Small intestine (tissue), 7 donors: ENCODE measurements at regions not wholly inside any gene's neighbourhood (a gene's known extent, or its start where the extent isn't known, plus 50 kb on each side); places are given as distances from the start of the nearest gene placed in this dataset.

Experiments
- DNase-seq, 2 donors: peaks; one replicate each; pipeline versions ENCODE4 v3.0.0 to v3.0.0-alpha.2; 2013
- FAIRE-seq: peaks from 2 replicates; lab custom pipeline; 2012; peaks lifted over from hg19 to GRCh38; lab: Jason Lieb, UNC
- H3K27ac ChIP-seq, 3 donors: one replicate each; pipeline ENCODE4 v1.5.1; 2013; ENCODE audit warnings: low read length in 2 of 3, mild to moderate bottlenecking in 2 of 3, control low read depth in 1 of 3, inconsistent platforms in 1 of 3, low read depth in 1 of 3, moderate library complexity in 1 of 3
- H3K27me3 ChIP-seq, 3 donors: one replicate each; pipeline ENCODE4 v1.6.1; 2013; ENCODE audit warnings: low read length in 3 of 3, inconsistent platforms in 1 of 3; ENCODE audit not compliant: control insufficient read depth in 3 of 3, insufficient read depth in 3 of 3
- H3K36me3 ChIP-seq, 3 donors: one replicate each; pipeline ENCODE4 v1.6.1; 2013; ENCODE audit warnings: low read length in 3 of 3, inconsistent platforms in 1 of 3, low read depth in 1 of 3, mild to moderate bottlenecking in 1 of 3, moderate library complexity in 1 of 3; ENCODE audit not compliant: control insufficient read depth in 3 of 3, insufficient read depth in 2 of 3
- H3K4me1 ChIP-seq, 3 donors: one replicate each; pipeline ENCODE4 v1.6.1; 2013; ENCODE audit warnings: low read length in 2 of 3, inconsistent platforms in 1 of 3, low read depth in 1 of 3, mild to moderate bottlenecking in 1 of 3, moderate library complexity in 1 of 3; ENCODE audit not compliant: control insufficient read depth in 3 of 3, insufficient read depth in 2 of 3
- H3K4me3 ChIP-seq, 3 donors: one replicate each; pipeline ENCODE4 v1.5.1; 2013; ENCODE audit warnings: low read length in 3 of 3, control low read depth in 1 of 3, inconsistent platforms in 1 of 3, low read depth in 1 of 3, mild to moderate bottlenecking in 1 of 3, moderate library complexity in 1 of 3
- H3K9me3 ChIP-seq, 2 donors: one replicate each; pipeline ENCODE4 v1.6.1; 2013; ENCODE audit warnings: low read depth in 1 of 2, low read length in 1 of 2; ENCODE audit not compliant: control insufficient read depth in 2 of 2, insufficient read depth in 1 of 2
- WGBS, 3 donors: extraction: QIAGEN DNeasy Blood & Tissue Kit; methylation state at CpG; one replicate each; pipeline ENCODE4 v1.1.7; 2013; 5-methylcytosine and 5-hydroxymethylcytosine counted together
- donor health status: healthy with polysubstance abuse.
- donor health status: control.
- donor health status: control.
- donor health status: Bipolar disorder and iron deficiency.
- donor health status: healthy.

DNA sequence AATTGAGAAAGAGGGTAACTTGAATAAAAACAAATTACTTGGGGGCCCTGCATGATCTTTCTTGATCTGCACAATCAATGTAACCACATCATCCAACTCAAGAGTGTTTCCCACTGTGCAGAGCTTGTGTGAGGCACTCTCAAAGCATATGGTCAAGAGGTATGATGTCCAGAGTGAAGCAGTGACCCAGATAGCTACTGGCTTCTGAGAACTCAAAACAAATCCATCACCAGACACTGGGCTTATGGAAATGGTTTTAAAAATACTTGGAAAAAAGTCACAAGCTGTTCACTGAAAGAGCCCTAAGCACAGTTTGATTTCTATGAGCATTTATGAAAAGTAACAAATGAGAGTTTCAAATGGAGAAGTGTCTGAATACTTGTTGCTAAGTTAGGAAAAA is 361.0 kb downstream of the GRXCR1 start:
- DNase-seq (no peak), FAIRE-seq (no peak)
- Histone ChIP-seq H3K9me3 (peaks cover 0 to 21% of the 10 kb centered on the region in 2 donors), H3K27me3 (no peaks in the 10 kb centered on the region), H3K4me3 (no peak overlapping the region), H3K36me3 (no peaks in the 10 kb centered on the region), H3K4me1 (no peaks in the 10 kb centered on the region), H3K27ac (no peak overlapping the region)

DNA sequence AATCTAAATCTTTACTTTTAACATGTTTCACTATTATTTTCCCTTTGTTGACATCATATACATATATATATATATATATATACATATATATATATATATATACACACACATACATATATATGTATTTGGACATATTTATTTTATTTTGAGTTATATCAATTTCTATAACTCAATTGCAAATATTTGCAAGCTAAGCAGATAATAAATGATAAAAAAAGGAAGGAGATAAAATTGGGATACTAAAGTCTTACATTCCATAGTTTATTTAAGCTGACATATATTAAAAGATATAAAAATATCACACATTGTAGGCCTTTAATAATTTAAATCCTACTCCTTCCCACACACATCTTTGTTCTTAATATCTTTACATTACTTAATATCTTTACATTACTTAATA is 372.2 kb downstream of the GRXCR1 start:
- no peak for FAIRE-seq

DNA sequence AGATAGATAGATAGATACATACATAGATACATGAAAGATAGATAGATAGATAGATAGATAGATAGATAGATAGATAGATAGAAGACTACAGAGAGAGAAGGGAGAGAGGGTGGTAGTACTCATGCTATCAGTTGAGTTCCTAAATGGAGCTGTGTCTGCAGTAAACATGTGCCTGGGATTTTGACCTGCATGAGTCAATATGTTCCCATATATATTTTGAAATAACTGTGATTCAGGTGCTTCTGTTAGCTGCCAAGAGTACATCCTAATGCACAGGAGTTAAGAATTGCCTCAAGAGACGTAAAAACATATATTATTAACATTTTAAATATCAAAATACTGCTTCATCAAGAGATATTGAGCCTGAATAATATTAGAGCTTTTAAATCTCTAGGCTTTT is 379.4 kb downstream of the GRXCR1 start:
- no peaks in the 10 kb centered on the region for H3K27me3 ChIP-seq
- H3K27ac ChIP-seq: no peak overlapping the region
- WGBS, 3 donors: 0% methylated on average over 1 of the region's 1 CpG
- no peaks in the 10 kb centered on the region for H3K36me3 ChIP-seq
- FAIRE-seq: no peak
- no peak for DNase-seq
- no peak overlapping the region for H3K4me3 ChIP-seq
- H3K9me3 ChIP-seq: no peaks in the 10 kb centered on the region
- H3K4me1 ChIP-seq: no peaks in the 10 kb centered on the region

More for the DNA sequence above, 372.2 kb downstream of the GRXCR1 start:
- no peaks in the 10 kb centered on the region for H3K36me3 ChIP-seq
- no peak for DNase-seq
- no peaks in the 10 kb centered on the region for H3K4me1 ChIP-seq
- H3K27ac ChIP-seq: no peak overlapping the region
- H3K4me3 ChIP-seq: no peak overlapping the region
- no peaks in the 10 kb centered on the region for H3K27me3 ChIP-seq
- peaks cover 0 to 5% of the 10 kb centered on the region in 2 donors for H3K9me3 ChIP-seq

DNA sequence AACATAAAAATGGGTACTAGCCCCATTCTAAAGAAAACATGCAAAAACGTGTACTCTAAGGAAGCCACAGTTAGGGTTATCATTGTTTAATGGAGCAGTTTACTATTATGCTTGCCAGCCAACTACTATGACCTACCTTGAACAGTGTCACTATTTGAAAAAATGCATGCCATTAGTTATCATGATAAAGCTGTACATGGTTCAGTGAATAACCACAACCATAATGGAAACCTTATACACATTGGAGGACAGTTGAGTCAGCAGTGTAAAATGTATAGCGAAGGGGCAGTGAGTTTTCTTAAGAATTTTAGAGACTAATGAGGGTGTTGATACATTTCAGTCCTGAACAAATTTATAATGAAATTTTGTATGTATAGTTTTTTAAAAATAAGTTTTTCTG is 381.9 kb downstream of the GRXCR1 start:
- Histone ChIP-seq H3K27me3 (no peaks in the 10 kb centered on the region), H3K27ac (no peak overlapping the region), H3K9me3 (no peaks in the 10 kb centered on the region), H3K36me3 (no peaks in the 10 kb centered on the region), H3K4me3 (no peak overlapping the region), H3K4me1 (no peaks in the 10 kb centered on the region)
- DNase-seq (no peak), FAIRE-seq (no peak)
- 67 to 78% (median 68%) methylated on average over 2 of the region's 2 CpGs for WGBS, 3 donors

DNA sequence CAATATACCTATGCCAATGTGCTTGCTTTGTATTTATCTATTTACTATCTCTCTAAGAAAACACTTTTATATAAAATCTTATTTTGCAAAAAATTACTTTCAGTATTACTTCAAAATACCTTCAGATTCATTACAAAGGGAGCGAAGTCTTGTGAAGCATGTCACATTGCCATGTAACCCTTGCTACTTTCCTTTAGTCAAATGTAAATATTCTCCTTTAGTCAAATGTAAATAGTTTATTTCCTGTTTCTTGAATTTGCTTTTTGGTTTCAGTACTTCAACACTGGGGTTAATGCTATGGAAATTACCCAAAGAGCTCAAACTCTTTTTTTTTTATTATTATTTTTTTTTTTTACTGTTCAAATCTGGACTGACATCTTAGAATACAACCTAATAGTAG is 383.3 kb downstream of the GRXCR1 start:
- 75 to 91% (median 86%) methylated on average over 1 of the region's 1 CpG for WGBS, 3 donors
- no peak overlapping the region for H3K27ac ChIP-seq
- FAIRE-seq: no peak
- DNase-seq: no peak
- no peaks in the 10 kb centered on the region for H3K27me3 ChIP-seq
- H3K9me3 ChIP-seq: no peaks in the 10 kb centered on the region
- H3K4me1 ChIP-seq: no peaks in the 10 kb centered on the region
- no peaks in the 10 kb centered on the region for H3K36me3 ChIP-seq
- no peak overlapping the region for H3K4me3 ChIP-seq

DNA sequence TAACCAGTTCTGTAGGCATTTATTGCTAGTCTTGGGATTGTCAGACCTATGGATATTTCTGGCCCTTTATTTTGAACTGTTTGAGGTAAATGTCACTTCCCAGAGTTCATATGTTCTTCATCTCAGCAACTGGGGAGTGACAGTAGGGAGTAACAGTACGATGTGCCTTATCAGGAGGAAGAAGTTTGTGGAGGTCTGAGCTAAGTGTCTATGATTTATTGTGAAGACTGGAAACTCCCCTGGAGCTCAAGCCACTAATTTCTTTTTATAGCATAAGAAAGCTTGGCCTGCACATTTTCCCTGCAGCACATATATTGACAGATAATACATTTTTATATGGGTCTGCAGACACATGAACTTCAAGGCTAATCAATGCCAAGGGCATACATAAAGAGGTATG is 383.8 kb downstream of the GRXCR1 start:
- no peak for DNase-seq
- Histone ChIP-seq H3K4me1 (no peaks in the 10 kb centered on the region), H3K27ac (no peak overlapping the region), H3K36me3 (no peaks in the 10 kb centered on the region), H3K4me3 (no peak overlapping the region), H3K9me3 (no peaks in the 10 kb centered on the region), H3K27me3 (no peaks in the 10 kb centered on the region)
- FAIRE-seq: no peak
- 14 to 50% (median 40%) methylated on average over 1 of the region's 1 CpG for whole genome bisulfite sequencing, 3 donors

DNA sequence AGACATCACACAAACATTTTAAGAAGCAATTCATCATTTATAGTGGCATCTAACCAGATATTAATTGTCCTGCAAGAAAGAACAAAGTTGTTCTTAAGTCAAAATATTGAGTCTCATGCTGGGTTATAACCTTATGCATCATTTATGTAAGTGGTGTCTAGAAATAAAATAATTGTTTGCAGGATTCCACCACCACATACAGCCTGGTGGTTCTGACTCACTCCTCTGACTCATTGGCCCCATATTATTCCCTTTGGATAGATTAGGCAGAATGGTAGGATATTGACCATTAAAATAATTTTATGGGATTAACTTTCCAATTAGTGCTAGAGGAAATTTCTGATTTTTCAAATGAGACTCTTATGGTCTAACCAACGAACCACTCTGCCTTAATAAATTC is 384.5 kb downstream of the GRXCR1 start:
- no peaks in the 10 kb centered on the region for H3K27me3 ChIP-seq
- H3K9me3 ChIP-seq: no peaks in the 10 kb centered on the region
- WGBS, 3 donors: 38 to 62% (median 41%) methylated on average over 1 of the region's 1 CpG
- H3K36me3 ChIP-seq: no peaks in the 10 kb centered on the region
- H3K27ac ChIP-seq: no peak overlapping the region
- DNase-seq (no peak), FAIRE-seq (no peak)
- no peak overlapping the region for H3K4me3 ChIP-seq
- H3K4me1 ChIP-seq: no peaks in the 10 kb centered on the region

DNA sequence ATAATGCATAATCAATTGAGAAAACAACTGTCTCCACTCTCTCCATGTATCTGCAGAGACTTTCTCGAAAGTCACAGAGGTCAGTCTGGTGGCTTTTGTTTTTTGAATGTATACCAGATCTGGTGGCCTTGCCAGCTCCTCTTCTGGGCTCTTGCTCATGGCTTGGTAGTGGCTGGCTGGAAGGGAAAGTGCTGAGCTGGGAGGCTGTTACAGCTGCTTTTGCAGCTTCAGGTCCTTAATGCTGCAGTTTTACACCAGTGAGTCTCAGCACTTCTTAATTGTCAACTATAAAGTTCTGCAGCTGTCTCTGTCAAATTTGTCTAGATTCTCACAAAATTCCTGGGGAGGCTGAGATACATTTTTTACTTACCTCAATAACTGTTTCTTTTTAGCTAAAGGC is 390.0 kb downstream of the GRXCR1 start:
- FAIRE-seq (no peak), DNase-seq (no peak)
- no peak overlapping the region for H3K4me3 ChIP-seq
- WGBS, 3 donors: 72 to 80% (median 80%) methylated on average over 1 of the region's 1 CpG
- H3K9me3 ChIP-seq: no peaks in the 10 kb centered on the region
- no peaks in the 10 kb centered on the region for H3K4me1 ChIP-seq
- H3K36me3 ChIP-seq: no peaks in the 10 kb centered on the region
- H3K27ac ChIP-seq: no peak overlapping the region
- H3K27me3 ChIP-seq: no peaks in the 10 kb centered on the region

DNA sequence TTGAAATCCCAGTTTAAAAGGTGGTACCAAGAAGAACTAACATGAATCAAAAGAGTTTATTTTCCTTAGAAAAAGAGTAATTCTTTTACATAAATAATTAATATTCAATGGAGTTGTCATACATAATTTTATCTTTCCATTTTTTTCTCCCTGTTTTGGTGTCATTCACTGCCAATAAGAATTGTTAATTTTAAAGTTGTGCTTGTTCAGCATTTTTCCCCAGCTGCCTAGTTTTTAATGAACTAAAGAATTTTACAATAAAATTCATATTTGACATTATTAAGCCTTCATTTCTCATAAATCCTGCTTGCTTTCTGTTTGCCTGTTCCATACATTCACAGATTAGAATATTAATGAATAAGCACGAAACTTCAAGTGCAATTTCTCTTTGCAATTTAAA is 393.6 kb downstream of the GRXCR1 start:
- FAIRE-seq (no peak), DNase-seq (no peak)
- Histone ChIP-seq H3K27ac (no peak overlapping the region), H3K4me3 (no peak overlapping the region), H3K36me3 (no peaks in the 10 kb centered on the region), H3K4me1 (no peaks in the 10 kb centered on the region), H3K9me3 (no peaks in the 10 kb centered on the region), H3K27me3 (no peaks in the 10 kb centered on the region)
- 17 to 53% (median 31%) methylated on average over 1 of the region's 1 CpG for WGBS, 3 donors
